ENCODE measurements at regions not wholly inside any gene's neighbourhood (a gene's known extent, or its start where the extent isn't known, plus 50 kb on each side); places are given as distances from the start of the nearest gene placed in this dataset.

GRCh38 chr6:15924893-15925292 lies 204.0 kb upstream of the MYLIP start:
- TF ChIP-seq FOXK2 (IDR thresholded peaks at IDR 0.05) = no peak
- TF ChIP-seq SUZ12 (IDR thresholded peaks at IDR 0.05) = no peak
- TF ChIP-seq SP1 (IDR thresholded peaks at IDR 0.05) = no peak
- no peak for TF ChIP-seq LEF1 (IDR thresholded peaks at IDR 0.05; ENCODE audit: borderline replicate concordance)
- no peak for TF ChIP-seq PKNOX1 (IDR thresholded peaks at IDR 0.05)
- no peak for TF ChIP-seq BHLHE40 (IDR thresholded peaks at IDR 0.05; ENCODE audit: borderline replicate concordance)
- no peak for TF ChIP-seq L3MBTL2 (conservative IDR thresholded peaks at IDR 0.05)
- no peak for TF ChIP-seq FOXA1 (IDR thresholded peaks at IDR 0.05)
- no peak for TF ChIP-seq ELF4 (IDR thresholded peaks at IDR 0.05)

Data from HEK293T (cell line).